ENCODE measurements at regions not wholly inside any gene's neighbourhood (a gene's known extent, or its start where the extent isn't known, plus 50 kb on each side); places are given as distances from the start of the nearest gene placed in this dataset.

GRCh38 chrX:9318766-9319165 lies 146.1 kb upstream of the TBL1X start:
- no peak for TF ChIP-seq CTCF (IDR thresholded peaks at IDR 0.05; ENCODE audit: low read depth, low read length)
- no peak for TF ChIP-seq EZH2phosphoT487 (IDR thresholded peaks at IDR 0.05; ENCODE audit: low read depth)
